Islet of Langerhans (tissue), 1 donor: ENCODE measurements at regions not wholly inside any gene's neighbourhood (a gene's known extent, or its start where the extent isn't known, plus 50 kb on each side); places are given as distances from the start of the nearest gene placed in this dataset.

Experiments
- FAIRE-seq: peaks from one replicate; lab custom pipeline; 2011; peaks lifted over from hg19 to GRCh38; lab: Jason Lieb, UNC

DNA sequence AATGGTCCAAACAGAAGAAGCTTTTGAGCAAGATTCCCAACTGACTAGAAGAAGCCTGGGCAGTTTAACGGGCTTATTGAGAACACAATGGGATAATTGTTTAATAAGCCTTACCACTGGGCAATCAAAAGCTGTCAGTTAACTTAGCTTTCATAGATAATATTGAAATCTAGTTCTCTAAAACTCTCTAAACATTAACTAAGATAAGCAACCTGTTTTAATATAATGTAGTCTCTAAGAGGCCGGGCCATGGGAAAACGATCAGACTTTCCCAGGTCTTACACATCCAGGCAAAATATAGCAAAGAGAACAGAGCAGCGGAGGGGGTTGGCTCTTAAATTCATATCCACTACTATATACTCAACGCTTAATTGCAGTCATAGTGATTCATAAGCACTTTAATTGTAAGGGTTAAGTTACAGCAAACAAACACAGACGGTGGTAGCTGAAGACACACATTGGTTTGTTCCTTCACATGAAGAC, 128.0 kb upstream of the FAM83B start:
- FAIRE-seq = no peak

DNA sequence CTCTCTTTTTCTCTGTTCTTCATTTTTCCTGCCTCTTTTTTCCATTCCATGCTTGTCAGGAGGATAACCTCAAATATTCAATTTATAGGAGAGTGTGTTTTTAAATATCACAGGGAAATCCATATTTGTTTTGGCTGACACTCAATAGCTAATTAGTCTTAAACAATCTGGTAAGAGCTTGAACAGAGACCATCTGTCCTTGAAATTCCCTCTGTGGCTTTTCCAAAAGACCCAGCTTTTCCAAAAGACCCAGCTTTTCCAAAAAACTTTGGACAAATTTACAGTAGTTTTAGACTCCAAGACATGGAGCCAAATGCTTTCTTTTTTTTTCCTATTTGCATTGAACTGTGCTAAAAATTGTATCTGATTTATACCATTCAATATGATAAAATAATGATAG, 127.4 kb upstream of the FAM83B start:
- FAIRE-seq = no peak

DNA sequence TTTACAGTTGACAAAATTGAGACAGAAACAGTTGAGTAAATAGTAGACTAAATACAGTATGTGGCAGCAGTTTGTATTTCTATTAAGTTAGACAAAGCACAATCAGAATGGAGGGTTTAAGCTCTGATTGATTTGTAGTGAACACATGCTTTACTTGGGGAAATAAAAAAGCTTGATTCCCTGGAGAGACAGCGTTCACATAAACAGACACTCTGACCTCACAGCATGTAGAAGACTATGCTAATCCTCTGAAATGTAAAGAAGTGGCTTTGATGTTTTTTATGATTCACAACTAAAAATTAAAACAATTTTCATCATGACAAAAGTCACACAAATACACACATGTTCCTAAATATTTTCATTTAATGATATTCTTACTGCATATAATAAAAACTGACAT, 126.9 kb upstream of the FAM83B start:
- no peak for FAIRE-seq

DNA sequence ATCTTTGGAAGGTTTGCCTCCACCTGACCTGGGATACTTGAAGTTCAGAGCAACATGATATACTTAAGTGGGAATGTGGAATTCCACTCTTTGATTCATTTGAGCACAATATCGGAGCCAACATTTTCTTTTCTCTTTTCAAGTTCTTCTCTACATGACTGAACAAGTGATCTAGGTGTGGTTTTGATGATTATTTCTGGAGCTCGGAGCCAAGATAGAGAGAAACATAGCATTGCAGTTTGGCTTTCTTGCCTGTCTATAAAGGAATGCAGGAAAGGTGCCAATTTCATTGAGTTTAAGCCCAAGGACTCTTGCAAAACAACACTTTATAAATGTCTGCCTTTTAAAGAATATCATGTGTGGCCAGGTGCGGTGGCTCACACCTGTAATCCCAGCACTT, 124.2 kb upstream of the FAM83B start:
- FAIRE-seq = no peak

DNA sequence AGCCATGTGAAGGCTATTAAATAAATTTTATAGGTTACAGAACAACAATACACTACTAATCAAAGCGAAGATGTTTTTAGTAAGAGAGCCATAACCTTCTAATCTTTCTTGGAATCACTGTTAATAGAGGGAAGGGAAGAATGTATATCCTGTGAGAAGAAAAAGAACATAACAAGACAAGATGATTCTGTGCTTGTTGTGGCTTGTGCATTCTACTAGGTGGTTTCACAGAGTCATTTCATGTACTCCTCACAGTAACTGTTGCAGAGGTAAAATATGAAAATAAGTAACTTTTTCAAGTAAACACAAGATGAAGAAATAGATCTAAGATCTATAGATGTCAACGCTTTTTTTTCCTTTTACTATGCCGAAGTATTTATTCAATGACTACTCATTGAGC, 116.9 kb upstream of the FAM83B start:
- no peak for FAIRE-seq

DNA sequence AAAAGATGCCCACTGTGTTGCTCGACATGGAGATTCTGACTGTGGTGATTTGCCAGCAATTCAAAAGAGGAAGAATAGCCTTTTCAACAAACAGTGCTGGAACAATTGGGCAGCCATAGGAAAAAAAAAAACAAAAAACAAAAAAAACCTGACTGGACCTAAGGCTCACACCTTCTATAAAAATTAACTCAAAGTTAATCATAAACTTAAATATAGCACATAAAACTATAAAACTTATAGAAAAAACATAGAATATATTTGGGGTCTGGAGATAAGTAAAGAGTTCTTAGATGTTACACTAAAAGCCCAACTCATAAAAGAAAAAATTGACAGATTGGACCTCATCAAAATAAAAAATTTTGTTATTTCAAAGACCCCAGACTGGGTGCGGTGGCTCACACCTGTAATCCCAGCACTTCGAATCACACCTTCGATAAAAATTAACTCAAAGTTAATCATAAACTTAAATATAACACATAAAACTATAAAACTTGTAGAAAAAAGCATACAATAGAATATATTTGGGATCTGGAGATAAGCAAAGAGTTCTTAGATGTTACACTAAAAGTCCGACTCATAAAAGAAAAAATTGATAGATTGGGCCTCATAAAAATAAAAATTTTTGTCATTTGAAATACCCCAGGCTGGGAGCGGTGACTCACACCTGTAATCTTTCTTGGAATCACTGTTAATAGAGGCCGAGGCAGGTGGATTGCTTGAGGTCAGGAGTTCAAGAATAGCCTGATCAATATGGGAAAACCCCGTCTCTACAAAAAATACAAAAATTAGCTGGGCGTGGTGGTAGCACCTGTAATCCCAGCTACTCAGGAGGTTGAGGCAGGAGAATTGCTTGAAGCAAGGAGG, 115.6 kb upstream of the FAM83B start:
- FAIRE-seq = no peak

DNA sequence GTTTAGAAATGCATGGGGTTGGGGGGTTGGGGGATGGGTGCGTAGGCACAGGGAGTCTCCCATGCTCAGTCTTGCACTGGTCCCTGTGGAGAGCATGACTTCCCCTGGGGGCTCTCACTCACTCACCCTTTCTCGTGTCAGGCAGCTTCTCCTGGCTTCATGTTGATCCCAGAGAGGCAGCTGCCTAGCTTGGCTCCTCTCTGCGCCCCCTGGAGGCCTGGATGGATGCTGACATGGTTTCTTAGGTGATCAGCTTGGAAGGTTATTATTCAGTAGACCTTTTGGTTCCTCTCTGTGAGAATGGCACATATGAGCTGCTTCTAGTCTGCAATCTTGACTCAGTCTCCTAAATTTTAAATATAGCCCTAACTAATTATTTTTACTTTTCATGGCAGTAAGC, 109.3 kb upstream of the FAM83B start:
- FAIRE-seq = no peak

DNA sequence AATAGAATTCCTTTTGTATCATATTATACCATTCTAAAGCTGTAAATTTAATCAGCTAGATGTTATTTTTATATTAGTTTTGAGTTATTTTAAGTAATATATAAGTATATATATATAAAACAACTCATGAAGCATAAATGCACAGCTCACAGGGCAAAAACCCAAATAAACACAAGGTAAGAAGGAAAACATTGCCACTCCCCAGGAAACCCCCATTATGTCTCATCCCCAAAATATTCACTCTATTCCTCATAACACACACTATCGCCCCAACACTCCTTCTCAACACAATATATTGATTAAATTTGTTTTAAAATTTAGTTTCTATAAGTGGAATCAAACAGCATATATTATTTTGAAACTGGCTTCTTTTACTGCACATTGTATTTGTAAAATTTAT, 98.6 kb upstream of the FAM83B start:
- no peak for FAIRE-seq

DNA sequence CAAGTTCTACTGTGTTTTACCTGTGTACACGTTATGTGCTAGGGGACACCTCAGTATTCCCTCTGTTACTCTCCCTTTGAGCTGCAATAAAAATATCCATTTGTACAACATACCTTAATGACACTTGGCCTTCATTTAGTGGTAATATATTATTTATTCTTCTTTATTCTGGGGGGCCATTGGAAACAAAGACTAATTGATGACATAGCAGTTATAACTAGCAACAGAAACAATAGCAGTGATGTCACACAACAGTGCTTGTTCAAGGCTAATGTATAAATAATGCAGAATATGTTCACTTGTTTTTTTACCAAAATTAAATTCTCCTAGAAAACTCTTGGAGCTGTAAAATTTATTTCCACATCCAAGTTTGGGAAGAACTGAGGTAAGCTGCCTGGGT, 92.2 kb upstream of the FAM83B start:
- FAIRE-seq = no peak

DNA sequence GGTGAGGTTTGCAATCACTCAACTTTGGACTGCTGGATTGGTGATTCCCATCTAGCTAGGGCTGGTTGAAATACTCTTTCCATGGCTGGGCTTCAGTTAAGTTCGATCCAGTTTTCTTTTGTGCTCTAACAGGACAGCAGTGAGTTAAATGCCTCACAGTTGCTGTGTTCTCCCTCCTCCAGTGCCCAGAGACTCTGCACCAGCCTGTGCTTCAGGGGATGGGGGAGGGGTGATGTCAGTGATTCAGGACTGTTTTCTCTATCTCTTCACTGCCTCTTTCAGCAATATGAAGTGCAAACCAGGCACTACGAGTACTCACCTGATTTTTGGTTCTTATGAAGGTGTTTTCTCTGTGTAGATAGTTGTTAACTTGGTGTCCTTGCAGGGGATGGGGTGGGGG, 88.2 kb upstream of the FAM83B start:
- no peak for FAIRE-seq

DNA sequence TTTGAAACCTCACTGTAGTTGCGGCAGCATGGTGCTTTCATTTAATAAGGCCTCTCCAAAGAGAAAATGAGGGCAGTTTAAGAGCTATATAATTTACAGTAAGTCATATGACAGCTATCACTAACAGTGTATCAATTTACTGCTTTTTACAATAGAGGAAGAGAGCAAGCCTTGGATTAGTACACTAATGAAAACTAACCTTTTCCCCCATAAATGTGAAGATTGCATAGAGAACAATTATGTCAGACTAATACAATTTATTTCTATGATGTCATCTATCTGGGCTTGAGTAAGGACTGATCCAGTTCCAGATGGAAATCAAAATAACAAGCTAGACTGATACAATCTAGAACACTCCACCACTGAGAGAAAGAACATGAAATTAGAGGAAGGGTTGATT, 78.1 kb upstream of the FAM83B start:
- FAIRE-seq = no peak

DNA sequence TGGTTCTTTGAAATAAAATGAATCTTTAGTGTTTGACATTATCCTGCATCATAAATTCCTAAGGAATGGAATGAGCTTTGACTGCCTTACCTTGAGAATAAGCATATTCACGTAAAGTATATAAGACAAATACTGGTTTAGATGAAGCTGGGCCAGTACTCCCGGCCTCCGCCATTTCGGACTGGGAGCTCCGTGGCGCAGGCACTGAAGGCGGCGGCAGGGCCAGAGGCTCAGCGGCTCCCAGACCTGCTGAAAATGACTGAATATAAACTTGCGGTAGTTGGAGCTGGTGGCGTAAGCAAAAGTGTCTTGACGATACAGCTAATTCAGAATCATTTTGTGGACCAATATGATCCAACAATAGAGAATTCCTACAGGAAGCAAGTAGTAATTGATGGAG, 76.2 kb upstream of the FAM83B start:
- no peak for FAIRE-seq

DNA sequence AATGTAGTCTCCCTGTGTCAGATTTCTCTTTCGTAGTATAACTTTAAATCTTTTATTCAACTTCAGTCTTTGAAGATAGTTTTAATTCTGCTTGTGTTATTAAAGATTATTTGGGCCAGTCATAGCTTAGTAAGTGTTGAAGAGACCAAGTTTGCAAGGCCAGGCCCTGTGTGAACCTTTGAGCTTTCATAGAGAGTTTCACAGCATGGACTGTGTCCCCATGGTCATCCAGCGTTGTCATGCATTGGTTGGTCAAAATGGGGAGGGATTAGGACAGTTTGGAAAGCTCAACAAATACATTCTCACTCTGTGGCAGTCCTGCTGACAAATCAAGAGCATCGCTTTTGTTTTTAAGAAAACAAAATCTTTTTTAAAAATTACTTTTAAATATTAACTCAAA, 74.6 kb upstream of the FAM83B start:
- no peak for FAIRE-seq

DNA sequence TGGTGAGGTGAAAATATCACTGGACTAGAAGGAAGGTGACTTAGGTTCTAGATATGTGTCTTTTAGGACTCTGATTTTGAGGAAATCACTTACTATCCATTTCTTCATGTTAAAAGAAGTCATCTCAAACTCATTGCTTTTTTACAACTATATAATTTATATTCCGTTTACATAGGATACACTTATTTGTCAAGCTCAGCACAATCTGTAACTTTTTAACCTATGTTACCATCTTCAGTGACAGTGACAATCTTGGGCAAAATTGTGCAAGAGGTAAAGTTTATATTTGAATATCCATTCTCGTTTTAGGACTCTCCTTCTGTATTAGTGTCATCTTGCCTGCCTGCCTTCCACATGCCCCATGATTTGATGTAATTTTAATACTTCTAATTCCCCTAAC, 74.0 kb upstream of the FAM83B start:
- FAIRE-seq = no peak

DNA sequence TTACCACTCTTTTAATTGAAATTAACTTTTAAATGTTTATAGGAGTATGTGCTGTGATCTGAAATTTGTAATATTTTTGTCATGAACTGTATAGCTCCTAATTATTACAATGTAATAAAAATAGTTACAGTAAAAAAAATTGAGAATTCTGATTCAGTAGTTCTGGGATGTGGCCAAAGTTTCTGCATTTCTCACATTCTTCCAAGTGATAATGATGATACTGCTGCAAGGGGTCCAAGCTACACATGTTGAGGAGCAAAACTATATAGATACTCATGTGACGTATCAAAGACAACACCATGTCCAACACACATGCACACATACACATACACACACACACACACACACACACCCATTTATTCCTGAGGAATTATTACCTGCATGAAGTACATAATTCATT, 71.0 kb upstream of the FAM83B start:
- no peak for FAIRE-seq

DNA sequence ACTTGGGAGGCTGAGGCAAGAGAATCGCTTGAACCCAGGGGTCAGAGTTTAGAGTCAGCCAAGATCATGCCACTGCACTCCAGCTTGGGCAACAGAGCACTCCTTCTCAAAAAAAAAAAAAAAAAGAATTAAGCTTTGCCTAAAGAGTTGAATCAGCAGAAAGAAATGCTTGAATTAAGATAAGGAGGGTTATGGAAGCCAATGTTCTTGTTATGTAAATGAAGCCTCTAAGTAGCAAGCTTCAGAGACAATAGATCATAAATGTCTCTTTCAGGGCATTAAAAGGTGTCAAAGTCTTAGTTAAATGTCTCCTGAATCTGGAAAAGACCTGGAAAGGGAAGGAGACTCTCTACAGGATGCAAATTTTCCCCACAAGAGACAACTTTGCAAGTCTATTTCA, 69.7 kb upstream of the FAM83B start:
- FAIRE-seq = no peak

DNA sequence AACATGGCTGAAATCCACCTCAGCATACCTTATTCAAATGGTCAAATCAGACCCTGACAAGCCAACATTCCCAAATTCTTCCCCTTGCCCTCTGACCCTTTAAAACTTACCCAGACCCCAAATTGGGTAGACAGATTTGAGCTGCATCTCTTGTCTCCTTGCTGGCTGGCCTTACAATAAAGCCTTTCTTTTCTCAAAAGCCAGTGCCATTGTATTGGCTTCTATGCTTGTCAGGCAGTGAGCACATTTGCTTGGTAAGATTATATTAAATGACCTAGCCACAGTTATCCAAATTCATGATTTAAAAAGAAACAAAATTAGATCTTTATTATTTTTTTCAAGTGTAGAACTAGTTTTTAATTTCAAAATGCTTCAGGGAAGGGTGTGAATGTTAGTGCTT, 67.8 kb upstream of the FAM83B start:
- no peak for FAIRE-seq

DNA sequence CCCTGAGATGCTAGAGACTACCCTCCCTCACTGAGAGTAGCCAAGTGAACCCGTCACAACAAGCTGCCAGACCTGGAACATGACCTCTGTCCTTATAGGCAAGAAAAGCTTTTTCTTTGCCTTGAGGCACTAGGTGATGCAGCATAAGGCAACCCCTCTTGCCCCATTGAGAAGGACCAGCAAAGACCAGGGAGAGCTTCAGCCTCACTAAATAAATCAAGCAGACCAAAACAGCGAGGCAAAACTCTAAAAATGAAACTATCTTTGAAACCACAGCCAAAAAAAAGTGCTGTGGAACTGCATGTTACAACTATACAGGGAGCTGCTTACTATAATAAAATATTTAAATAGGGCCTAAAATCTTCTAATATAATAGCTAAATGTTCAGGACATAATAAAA, 62.6 kb upstream of the FAM83B start:
- no peak for FAIRE-seq

DNA sequence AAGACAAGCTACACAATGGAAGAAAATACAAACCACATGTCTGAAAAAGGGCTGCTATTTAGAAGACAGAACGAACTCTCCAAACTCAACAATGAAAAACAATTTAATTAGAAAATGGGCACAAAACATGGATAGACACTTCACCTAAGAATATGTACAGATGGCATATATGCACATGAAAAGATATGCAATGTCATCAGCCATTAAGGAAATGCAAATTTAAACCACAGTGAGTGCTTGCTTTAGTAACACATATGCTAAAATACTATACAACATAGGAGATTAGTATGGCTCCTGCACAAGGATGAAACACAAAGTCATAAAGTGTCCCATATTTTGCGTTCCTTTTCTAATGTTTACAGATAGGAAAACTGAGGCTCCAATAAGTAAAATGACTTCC, 60.4 kb upstream of the FAM83B start:
- no peak for FAIRE-seq

DNA sequence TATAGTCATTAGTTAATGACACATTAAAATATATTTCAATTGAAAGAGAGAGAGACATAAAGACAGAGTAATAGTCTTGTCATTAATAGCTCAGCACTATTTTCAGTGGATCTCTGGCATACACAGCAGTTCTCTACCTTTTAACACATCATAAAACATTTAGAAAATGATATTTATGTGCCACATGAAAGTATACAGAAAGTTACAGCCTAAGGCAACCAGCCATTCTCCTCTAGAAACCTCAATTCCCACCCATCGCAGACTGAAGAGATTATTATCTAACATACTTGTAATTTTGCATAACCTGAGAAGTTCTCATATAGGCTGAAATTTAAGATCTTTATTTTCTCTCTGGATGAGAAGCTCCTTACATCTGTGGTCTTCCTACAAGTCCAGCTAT, 58.7 kb upstream of the FAM83B start:
- no peak for FAIRE-seq
